ENCODE measurements at regions not wholly inside any gene's neighbourhood (a gene's known extent, or its start where the extent isn't known, plus 50 kb on each side); places are given as distances from the start of the nearest gene placed in this dataset.

DNA sequence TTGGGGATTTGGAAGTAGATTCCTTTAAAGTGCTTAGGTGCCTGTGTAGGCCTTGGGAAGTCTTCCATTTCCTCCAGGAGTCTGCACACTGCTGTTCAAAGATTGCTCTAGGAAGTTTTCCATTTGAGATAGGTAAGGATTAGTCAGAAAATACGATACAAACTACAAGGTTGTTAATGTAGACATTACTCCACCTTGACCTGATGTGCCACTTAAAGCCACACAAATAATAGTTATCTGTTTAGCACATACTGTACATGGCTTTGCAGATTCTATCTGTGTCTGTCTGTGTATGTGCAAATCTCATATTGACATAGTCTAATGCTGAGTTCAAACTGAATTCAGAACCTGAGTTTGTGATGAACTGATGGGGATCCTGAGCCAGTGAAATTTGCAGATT lies 118.4 kb downstream of the RHOU start:
- no TSS peak for BruUV-seq (replicated peaks)
- in situ Hi-C loops (cut with HindIII; ENCODE audit: extremely low pct_ligation_motif_present, low pct_unique_long_range_greater_than_20kb) (no loop called here), intact Hi-C loops (cut with micrococcal nuclease; ENCODE audit: unreplicated experiment) (no loop called here)
- no peak overlapping the region for H3K9ac ChIP-seq (ENCODE audit: insufficient read depth, low read depth, low read length)
- ChIA-PET POLR2A (interaction anchor here (1.2 kb wide), 1 partner anchor 12 kb away, joined by 5 read pairs; no protein-coding TSS in a partner anchor), CTCF (ENCODE audit: low intra/inter-chr PET ratio, low total read pairs) (no interaction called here)
- peak; percentile 78 for ATAC-seq
- H3K9me3 ChIP-seq (ENCODE audit: low read length), result no peaks in the 10 kb centered on the region
- no peak overlapping the region for H2AFZ ChIP-seq (ENCODE audit: low read length)
- peaks cover 71% of the 10 kb centered on the region for H3K4me1 ChIP-seq (ENCODE audit: insufficient read depth, low read length)
- H3K4me2 ChIP-seq (ENCODE audit: low read depth, low read length), result no peak overlapping the region
- peak overlapping the region; percentile 14 for H3K27ac ChIP-seq (ENCODE audit: extremely low read length, insufficient read depth, low read length)
- H3K27me3 ChIP-seq (ENCODE audit: control insufficient read depth in 1 of 2, insufficient read depth in 2 of 2, low read length in 2 of 2), result no peaks in the 10 kb centered on the region
- H3K79me2 ChIP-seq (ENCODE audit: insufficient read depth, low read length), result no peaks in the 10 kb centered on the region
- FAIRE-seq, result peak; percentile 30
- H4K20me1 ChIP-seq (ENCODE audit: insufficient read depth, low read length), result no peaks in the 10 kb centered on the region
- no peaks in the 10 kb centered on the region for H3K36me3 ChIP-seq (replicated peaks in 1 of 2; ENCODE audit: control insufficient read depth in 1 of 2, insufficient read depth in 2 of 2, low read length in 2 of 2)
- 11% methylated on average over 1 of the region's 1 CpG for WGBS (ENCODE audit: low lambda C conversion rate)
- H3K4me3 ChIP-seq (replicated peaks in 1 of 3; ENCODE audit: insufficient read depth in 1 of 3, low read depth in 2 of 3, low read length in 3 of 3), result no peak overlapping the region
- DNase-seq (ENCODE audit: low spot score), result peak; percentile 53
- TF ChIP-seq SAP130 (CRISPR knock-in tag; IDR thresholded peaks at IDR 0.05; ENCODE audit: low read depth) (0 out of 2 replicates have a peak, but pooled peaks have one; percentile 21), SOX6 (IDR thresholded peaks at IDR 0.05) (no peak), SOX6 (CRISPR knock-in tag; IDR thresholded peaks at IDR 0.05) (peak; percentile 29; the same call in 1 of the 2 replicates), ATAD3A (CRISPR knock-in tag; IDR thresholded peaks at IDR 0.05) (no peak), ASH2L (IDR thresholded peaks at IDR 0.05; ENCODE audit: insufficient read length, low read depth, low read length) (no peak), KMT2A (CRISPR knock-in tag; IDR thresholded peaks at IDR 0.05) (no peak), SOX5 (CRISPR knock-in tag; IDR thresholded peaks at IDR 0.05; ENCODE audit: borderline replicate concordance) (0 out of 2 replicates have a peak, but pooled peaks have one; percentile 12), ZSCAN25 (CRISPR knock-in tag; IDR thresholded peaks at IDR 0.05) (no peak), NCOA2 (CRISPR knock-in tag; IDR thresholded peaks at IDR 0.05) (peak; percentile 49; the same call in 1 of the 2 replicates), RFXAP (CRISPR knock-in tag; IDR thresholded peaks at IDR 0.05; ENCODE audit: borderline replicate concordance) (no peak), ARID5B (CRISPR knock-in tag; IDR thresholded peaks at IDR 0.05) (peak; percentile 64; the same call in 1 of the 2 replicates), AFF4 (CRISPR knock-in tag; IDR thresholded peaks at IDR 0.05) (no peak), ZNF839 (CRISPR knock-in tag; IDR thresholded peaks at IDR 0.05; ENCODE audit: borderline replicate concordance) (no peak), ZSCAN30 (CRISPR knock-in tag; IDR thresholded peaks at IDR 0.05) (no peak), ZNF563 (CRISPR knock-in tag; IDR thresholded peaks at IDR 0.05) (no peak), ZNF224 (CRISPR knock-in tag; IDR thresholded peaks at IDR 0.05) (no peak), ZNF749 (CRISPR knock-in tag; IDR thresholded peaks at IDR 0.05; ENCODE audit: borderline replicate concordance) (no peak)
- TF ChIP-seq, protein P1, sequence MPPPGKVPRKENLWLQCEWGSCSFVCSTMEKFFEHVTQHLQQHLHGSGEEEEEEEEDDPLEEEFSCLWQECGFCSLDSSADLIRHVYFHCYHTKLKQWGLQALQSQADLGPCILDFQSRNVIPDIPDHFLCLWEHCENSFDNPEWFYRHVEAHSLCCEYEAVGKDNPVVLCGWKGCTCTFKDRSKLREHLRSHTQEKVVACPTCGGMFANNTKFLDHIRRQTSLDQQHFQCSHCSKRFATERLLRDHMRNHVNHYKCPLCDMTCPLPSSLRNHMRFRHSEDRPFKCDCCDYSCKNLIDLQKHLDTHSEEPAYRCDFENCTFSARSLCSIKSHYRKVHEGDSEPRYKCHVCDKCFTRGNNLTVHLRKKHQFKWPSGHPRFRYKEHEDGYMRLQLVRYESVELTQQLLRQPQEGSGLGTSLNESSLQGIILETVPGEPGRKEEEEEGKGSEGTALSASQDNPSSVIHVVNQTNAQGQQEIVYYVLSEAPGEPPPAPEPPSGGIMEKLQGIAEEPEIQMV (CRISPR knock-in tag; IDR thresholded peaks at IDR 0.05; ENCODE audit: low read depth), result no peak

Data from HepG2 (cell line).